Stomach (tissue), 4 donors: ENCODE measurements at regions not wholly inside any gene's neighbourhood (a gene's known extent, or its start where the extent isn't known, plus 50 kb on each side); places are given as distances from the start of the nearest gene placed in this dataset.

Source experiments
- POLR2A ChIP-seq, 4 donors: fragments of 450-650 bp; IDR thresholded peaks; one replicate each; pipeline ENCODE4 v1.6.1; 2016; ENCODE audit warnings: antibody characterized with exemption in 4 of 4, control low read depth in 2 of 4, mild to moderate bottlenecking in 1 of 4, moderate library complexity in 1 of 4
- POLR2AphosphoS5 ChIP-seq, 3 donors: sonication (generic); formaldehyde crosslinking; IDR thresholded peaks; one replicate each; pipeline ENCODE4 v1.6.1; 2016; ENCODE audit warnings: antibody characterized with exemption in 3 of 3
- TF ChIP-seq, protein P1 (sequence below), 7 experiments: fragments of 450-650 bp in 4 of 7; fragments of 200-600 bp in 3 of 7; sonication (generic) in 3 of 7; IDR thresholded peaks; one replicate each; pipeline ENCODE4 v1.5.1; 2016 to 2019; ENCODE audit warnings: antibody characterized with exemption in 7 of 7, control low read depth in 2 of 7, mild to moderate bottlenecking in 1 of 7

GRCh38 chr11:15801126-15801525 is 555.2 kb downstream of the SOX6 start:
- TF ChIP-seq POLR2AphosphoS5 (IDR thresholded peaks at IDR 0.05) (no peak), POLR2A (IDR thresholded peaks at IDR 0.05) (no peak)
- TF ChIP-seq, protein P1, sequence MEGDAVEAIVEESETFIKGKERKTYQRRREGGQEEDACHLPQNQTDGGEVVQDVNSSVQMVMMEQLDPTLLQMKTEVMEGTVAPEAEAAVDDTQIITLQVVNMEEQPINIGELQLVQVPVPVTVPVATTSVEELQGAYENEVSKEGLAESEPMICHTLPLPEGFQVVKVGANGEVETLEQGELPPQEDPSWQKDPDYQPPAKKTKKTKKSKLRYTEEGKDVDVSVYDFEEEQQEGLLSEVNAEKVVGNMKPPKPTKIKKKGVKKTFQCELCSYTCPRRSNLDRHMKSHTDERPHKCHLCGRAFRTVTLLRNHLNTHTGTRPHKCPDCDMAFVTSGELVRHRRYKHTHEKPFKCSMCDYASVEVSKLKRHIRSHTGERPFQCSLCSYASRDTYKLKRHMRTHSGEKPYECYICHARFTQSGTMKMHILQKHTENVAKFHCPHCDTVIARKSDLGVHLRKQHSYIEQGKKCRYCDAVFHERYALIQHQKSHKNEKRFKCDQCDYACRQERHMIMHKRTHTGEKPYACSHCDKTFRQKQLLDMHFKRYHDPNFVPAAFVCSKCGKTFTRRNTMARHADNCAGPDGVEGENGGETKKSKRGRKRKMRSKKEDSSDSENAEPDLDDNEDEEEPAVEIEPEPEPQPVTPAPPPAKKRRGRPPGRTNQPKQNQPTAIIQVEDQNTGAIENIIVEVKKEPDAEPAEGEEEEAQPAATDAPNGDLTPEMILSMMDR (IDR thresholded peaks at IDR 0.05): no peak
